OCI-LY1 (cell line): ENCODE measurements at regions not wholly inside any gene's neighbourhood (a gene's known extent, or its start where the extent isn't known, plus 50 kb on each side); places are given as distances from the start of the nearest gene placed in this dataset.

Experiments
- EZH2 ChIP-seq: fragments of 200-600 bp; sonication (generic), shearing (Covaris generic); IDR thresholded peaks from 2 replicates; pipeline ENCODE4 v1.8.0; 2017; ENCODE audit warnings: borderline replicate concordance, mixed run types, mild to moderate bottlenecking, antibody characterized with exemption, low read length, moderate library complexity, mixed read lengths
- TF ChIP-seq, protein P1 (sequence below): fragments of 200-600 bp; sonication (generic), shearing (Covaris generic); IDR thresholded peaks from 2 replicates; pipeline ENCODE4 v1.5.1; 2017; ENCODE audit warnings: mild to moderate bottlenecking, antibody characterized with exemption, low read length, moderate library complexity, mixed read lengths

DNA sequence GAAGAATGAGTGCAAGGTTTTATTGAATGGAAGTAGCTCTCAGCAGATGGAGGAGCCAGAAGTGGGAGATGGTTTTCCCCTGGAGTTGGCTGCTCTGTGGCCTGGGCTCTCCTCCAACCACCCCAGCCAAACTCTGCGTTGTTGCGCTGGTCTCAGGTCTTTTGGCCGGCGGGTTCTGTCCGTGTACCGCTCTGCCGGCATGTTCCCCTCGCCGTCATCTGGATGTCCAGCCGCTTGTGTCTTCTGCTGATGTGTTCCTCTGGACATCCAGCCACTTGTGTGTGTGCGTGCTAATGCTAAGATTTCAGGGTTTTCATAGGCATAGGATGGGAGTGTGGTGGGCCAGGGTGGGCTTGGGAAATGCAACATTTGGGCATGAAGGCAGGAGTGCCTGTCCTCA lies 1311.3 kb upstream of the TMEFF2 start:
- TF ChIP-seq, protein P1, sequence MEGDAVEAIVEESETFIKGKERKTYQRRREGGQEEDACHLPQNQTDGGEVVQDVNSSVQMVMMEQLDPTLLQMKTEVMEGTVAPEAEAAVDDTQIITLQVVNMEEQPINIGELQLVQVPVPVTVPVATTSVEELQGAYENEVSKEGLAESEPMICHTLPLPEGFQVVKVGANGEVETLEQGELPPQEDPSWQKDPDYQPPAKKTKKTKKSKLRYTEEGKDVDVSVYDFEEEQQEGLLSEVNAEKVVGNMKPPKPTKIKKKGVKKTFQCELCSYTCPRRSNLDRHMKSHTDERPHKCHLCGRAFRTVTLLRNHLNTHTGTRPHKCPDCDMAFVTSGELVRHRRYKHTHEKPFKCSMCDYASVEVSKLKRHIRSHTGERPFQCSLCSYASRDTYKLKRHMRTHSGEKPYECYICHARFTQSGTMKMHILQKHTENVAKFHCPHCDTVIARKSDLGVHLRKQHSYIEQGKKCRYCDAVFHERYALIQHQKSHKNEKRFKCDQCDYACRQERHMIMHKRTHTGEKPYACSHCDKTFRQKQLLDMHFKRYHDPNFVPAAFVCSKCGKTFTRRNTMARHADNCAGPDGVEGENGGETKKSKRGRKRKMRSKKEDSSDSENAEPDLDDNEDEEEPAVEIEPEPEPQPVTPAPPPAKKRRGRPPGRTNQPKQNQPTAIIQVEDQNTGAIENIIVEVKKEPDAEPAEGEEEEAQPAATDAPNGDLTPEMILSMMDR: no peak
- no peak for TF ChIP-seq EZH2
